GM23338 (cell line): ENCODE measurements at regions not wholly inside any gene's neighbourhood (a gene's known extent, or its start where the extent isn't known, plus 50 kb on each side); places are given as distances from the start of the nearest gene placed in this dataset.

ENCODE experiments used
- ATAC-seq: fragments of 200-7000 bp; cut with Tn5 transposase; 3 replicates; pipeline ENCODE4 v1.9.1; 2020
- DNase-seq: peaks from one replicate; pipeline ENCODE4 v3.0.0-alpha.2; 2015; ENCODE audit warnings: low spot score
- H2AFZ ChIP-seq: fragments of 200-600 bp; sonication (generic); 2 replicates; pipeline ENCODE4 v1.8.0; 2016; ENCODE audit warnings: antibody characterized with exemption, mild to moderate bottlenecking, moderate library complexity
- H3F3A ChIP-seq: fragments of 200-600 bp; sonication (generic); replicated peaks from 2 replicates; pipeline ENCODE4 v1.8.0; 2017; ENCODE audit warnings: antibody characterized with exemption, mixed run types, low read depth
- H3K27ac ChIP-seq: fragments of 200-600 bp; sonication (generic); 2 replicates; pipeline ENCODE4 v1.6.1; 2016; ENCODE audit warnings: low read depth
- H3K27me3 ChIP-seq: fragments of 200-600 bp; sonication (generic); 2 replicates; pipeline ENCODE4 v1.8.0; 2016; ENCODE audit warnings: mild to moderate bottlenecking, mixed run types, moderate library complexity; ENCODE audit not compliant: insufficient read depth
- H3K36me3 ChIP-seq: fragments of 200-600 bp; sonication (generic); 2 replicates; pipeline ENCODE4 v1.8.0; 2016; ENCODE audit warnings: mild to moderate bottlenecking; ENCODE audit not compliant: insufficient read depth
- H3K4me1 ChIP-seq: fragments of 200-600 bp; sonication (generic); 2 replicates; pipeline ENCODE4 v1.8.0; 2016; ENCODE audit warnings: mild to moderate bottlenecking, moderate library complexity; ENCODE audit not compliant: insufficient read depth
- H3K4me2 ChIP-seq: fragments of 200-600 bp; sonication (generic); 2 replicates; pipeline ENCODE4 v1.7.1; 2017; ENCODE audit warnings: mixed run types
- H3K4me3 ChIP-seq: fragments of 200-600 bp; sonication (generic); 2 replicates; pipeline ENCODE4 v1.6.1; 2016; ENCODE audit warnings: mixed run types
- H3K79me2 ChIP-seq: fragments of 200-600 bp; sonication (generic); replicated peaks from 2 replicates; pipeline ENCODE4 v1.8.0; 2017; ENCODE audit warnings: mild to moderate bottlenecking; ENCODE audit not compliant: insufficient read depth
- H3K9me2 ChIP-seq: fragments of 200-600 bp; sonication (generic); 2 replicates; pipeline ENCODE4 v1.8.0; 2017; ENCODE audit not compliant: insufficient read depth
- H4K20me1 ChIP-seq: fragments of 200-600 bp; sonication (generic); replicated peaks from 2 replicates; pipeline ENCODE4 v1.8.0; 2017; ENCODE audit warnings: mild to moderate bottlenecking; ENCODE audit not compliant: insufficient read depth
- H3K27ac Mint-ChIP-seq: 2 replicates; pipeline ENCODE4 v1.8.0; 2020; ENCODE audit warnings: inconsistent platforms, mild to moderate bottlenecking, moderate library complexity, mixed read lengths
- H3K27me3 Mint-ChIP-seq: 3 replicates; pipeline ENCODE4 v1.8.0; 2022; ENCODE audit warnings: low read depth, mild to moderate bottlenecking, moderate library complexity, mixed read lengths, inconsistent platforms; ENCODE audit not compliant: insufficient read depth, poor library complexity
- H3K36me3 Mint-ChIP-seq: 3 replicates; pipeline ENCODE4 v1.8.0; 2021; ENCODE audit warnings: low read depth, mild to moderate bottlenecking, inconsistent platforms, moderate library complexity, mixed read lengths
- H3K4me1 Mint-ChIP-seq: 3 replicates; pipeline ENCODE4 v1.8.0; 2020; ENCODE audit warnings: mild to moderate bottlenecking, inconsistent platforms, mixed read lengths
- H3K4me3 Mint-ChIP-seq: 3 replicates; pipeline ENCODE4 v1.8.0; 2021; ENCODE audit warnings: moderate library complexity, mild to moderate bottlenecking, inconsistent platforms, mixed read lengths
- H3K9me3 Mint-ChIP-seq: 3 replicates; pipeline ENCODE4 v1.8.0; 2020; ENCODE audit warnings: moderate library complexity, mild to moderate bottlenecking, inconsistent platforms, mixed read lengths
- CREB1 ChIP-seq: fragments of 250-450 bp; sonication (Bioruptor Pico); IDR thresholded peaks from 2 replicates; pipeline ENCODE4 v1.5.0; 2020; ENCODE audit warnings: low read depth, mild to moderate bottlenecking, moderate library complexity
- CTCF ChIP-seq, 2 experiments: fragments of 200-600 bp in 1 of 2; sonication (generic) in 1 of 2; conservative IDR thresholded peaks; 2 replicates each; pipeline versions ENCODE4 v1.5.1 to v1.6.1; 2016 to 2017; ENCODE audit warnings: antibody characterized with exemption in 2 of 2, low read depth in 2 of 2, mild to moderate bottlenecking in 2 of 2, moderate library complexity in 1 of 2
- EZH2 ChIP-seq: fragments of 200-600 bp; sonication (generic); IDR thresholded peaks from one replicate; pipeline ENCODE4 v1.8.0; 2017; ENCODE audit warnings: antibody characterized with exemption, mild to moderate bottlenecking, low read depth; ENCODE audit not compliant: unreplicated experiment
- EZH2phosphoT487 ChIP-seq: fragments of 200-600 bp; sonication (generic); IDR thresholded peaks from one replicate; pipeline ENCODE4 v1.8.1; 2018; ENCODE audit warnings: antibody characterized with exemption; ENCODE audit not compliant: unreplicated experiment
- NANOG ChIP-seq: IDR thresholded peaks from 2 replicates; pipeline ENCODE4 v1.6.1; 2016; ENCODE audit warnings: antibody characterized with exemption, borderline replicate concordance
- POLR2AphosphoS5 ChIP-seq: IDR thresholded peaks from 2 replicates; pipeline ENCODE4 v1.6.1; 2016; ENCODE audit warnings: antibody characterized with exemption, low read depth
- REST ChIP-seq: IDR thresholded peaks from one replicate; pipeline ENCODE4 v1.6.1; 2018; ENCODE audit warnings: antibody characterized with exemption; ENCODE audit not compliant: unreplicated experiment
- STAT1 ChIP-seq: IDR thresholded peaks from one replicate; pipeline ENCODE4 v1.6.1; 2016; ENCODE audit warnings: antibody characterized with exemption; ENCODE audit not compliant: unreplicated experiment
- ZNF114 ChIP-seq: fragments of 250-450 bp; sonication (Bioruptor Pico); IDR thresholded peaks from 2 replicates; pipeline ENCODE4 v1.5.0; 2020; ENCODE audit warnings: mild to moderate bottlenecking, moderate library complexity

- Mint-ChIP-seq H3K27ac (no peak overlapping the region), H3K4me1 (no peaks in the 10 kb centered on the region), H3K4me3 (no peak overlapping the region), H3K27me3 (no peaks in the 10 kb centered on the region), H3K36me3 (no peaks in the 10 kb centered on the region), H3K9me3 (no peaks in the 10 kb centered on the region)
- Histone ChIP-seq H3K79me2 (no peaks in the 10 kb centered on the region), H3K36me3 (no peaks in the 10 kb centered on the region), H3K27me3 (no peaks in the 10 kb centered on the region), H3K4me1 (no peaks in the 10 kb centered on the region), H4K20me1 (no peaks in the 10 kb centered on the region), H3K4me3 (no peak overlapping the region), H2AFZ (no peak overlapping the region), H3K4me2 (no peak overlapping the region), H3K27ac (no peak overlapping the region), H3F3A (no peaks in the 10 kb centered on the region), H3K9me2 (no peaks in the 10 kb centered on the region)
- DNase-seq = no peak
- no peak for TF ChIP-seq CTCF (conservative IDR thresholded peaks at IDR 0.05; ENCODE audit: low read depth in 2 of 2)
- no peak for ATAC-seq
These were observed 580.6 kb upstream of the CDH2 start for GRCh38 chr18:28757466-28758008.

GRCh38 chr18:28743115-28743514 is 566.2 kb upstream of the CDH2 start:
- DNase-seq = no peak
- H3K36me3 Mint-ChIP-seq = no peaks in the 10 kb centered on the region
- no peaks in the 10 kb centered on the region for H3K36me3 ChIP-seq
- no peaks in the 10 kb centered on the region for H3K27me3 Mint-ChIP-seq
- H2AFZ ChIP-seq = no peak overlapping the region
- peaks cover 10% of the 10 kb centered on the region; the same call in 2 of the 3 replicates for H3K4me1 Mint-ChIP-seq
- no peak overlapping the region for H3K4me3 ChIP-seq
- H3K4me3 Mint-ChIP-seq = no peak overlapping the region
- H3K27ac ChIP-seq = no peak overlapping the region
- H3K27me3 ChIP-seq = no peaks in the 10 kb centered on the region
- H3F3A ChIP-seq = no peaks in the 10 kb centered on the region
- no peaks in the 10 kb centered on the region for H3K79me2 ChIP-seq
- no peak overlapping the region for H3K27ac Mint-ChIP-seq
- no peak for ATAC-seq
- H3K9me3 Mint-ChIP-seq = no peaks in the 10 kb centered on the region
- H3K4me1 ChIP-seq = peaks cover 15% of the 10 kb centered on the region
- H4K20me1 ChIP-seq = no peaks in the 10 kb centered on the region
- no peak overlapping the region for H3K4me2 ChIP-seq
- H3K9me2 ChIP-seq = no peaks in the 10 kb centered on the region
- TF ChIP-seq EZH2phosphoT487 = no peak
- TF ChIP-seq STAT1 = no peak
- TF ChIP-seq REST = no peak
- no peak for TF ChIP-seq EZH2
- no peak for TF ChIP-seq POLR2AphosphoS5
- TF ChIP-seq CTCF (conservative IDR thresholded peaks at IDR 0.05; ENCODE audit: low read depth in 2 of 2) = no peak
- TF ChIP-seq ZNF114 (CRISPR knock-in tag) = no peak
- TF ChIP-seq CREB1 (CRISPR knock-in tag) = no peak
- no peak for TF ChIP-seq NANOG
